ENCODE measurements at regions not wholly inside any gene's neighbourhood (a gene's known extent, or its start where the extent isn't known, plus 50 kb on each side); places are given as distances from the start of the nearest gene placed in this dataset.

GRCh38 chr5:103927739-103928138 is 365.1 kb upstream of the NUDT12 start:
- H3K4me3 ChIP-seq (ENCODE audit: low read depth, low read length), result no peak overlapping the region
- TF ChIP-seq CTCF (IDR thresholded peaks at IDR 0.05; ENCODE audit: low read depth, low read length, missing control alignments), result no peak
- no peak for DNase-seq (ENCODE audit: low read depth)

- no peak for DNase-seq (ENCODE audit: low read depth)
- no peak for TF ChIP-seq CTCF (IDR thresholded peaks at IDR 0.05; ENCODE audit: low read depth, low read length, missing control alignments)
- H3K4me3 ChIP-seq (ENCODE audit: low read depth, low read length), result no peak overlapping the region
Measured at GRCh38 chr5:103923616-103924168, 361.1 kb upstream of the NUDT12 start.

GRCh38 chr5:103919506-103919905 is 356.9 kb upstream of the NUDT12 start:
- H3K4me3 ChIP-seq (ENCODE audit: low read depth, low read length), result no peak overlapping the region
- TF ChIP-seq CTCF (IDR thresholded peaks at IDR 0.05; ENCODE audit: low read depth, low read length, missing control alignments), result no peak
- no peak for DNase-seq (ENCODE audit: low read depth)

GRCh38 chr5:103918668-103919367 is 356.2 kb upstream of the NUDT12 start:
- no peak for TF ChIP-seq CTCF (IDR thresholded peaks at IDR 0.05; ENCODE audit: low read depth, low read length, missing control alignments)
- DNase-seq (ENCODE audit: low read depth), result no peak
- no peak overlapping the region for H3K4me3 ChIP-seq (ENCODE audit: low read depth, low read length)

DNA sequence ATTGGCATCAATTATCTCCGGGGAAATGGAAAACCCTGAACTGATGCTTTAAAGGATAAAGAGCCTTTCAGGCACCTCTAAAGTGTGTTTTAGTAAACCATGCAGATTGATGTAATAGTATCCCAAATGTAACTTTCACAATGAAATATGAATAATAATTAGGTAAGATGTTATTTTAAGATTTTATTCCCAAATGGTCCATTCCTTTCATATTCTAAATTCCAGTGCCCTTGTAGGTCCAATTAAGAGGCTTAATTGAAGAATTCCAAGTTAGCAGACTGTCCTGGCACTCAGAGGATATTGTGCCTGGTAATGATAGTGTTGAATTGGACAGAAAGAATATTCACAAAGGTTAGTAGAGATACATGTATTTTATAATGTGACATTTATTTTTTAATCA is 352.5 kb upstream of the NUDT12 start:
- DNase-seq (ENCODE audit: low read depth), result no peak
- no peak overlapping the region for H3K4me3 ChIP-seq (ENCODE audit: low read depth, low read length)
- no peak for TF ChIP-seq CTCF (IDR thresholded peaks at IDR 0.05; ENCODE audit: low read depth, low read length, missing control alignments)

DNA sequence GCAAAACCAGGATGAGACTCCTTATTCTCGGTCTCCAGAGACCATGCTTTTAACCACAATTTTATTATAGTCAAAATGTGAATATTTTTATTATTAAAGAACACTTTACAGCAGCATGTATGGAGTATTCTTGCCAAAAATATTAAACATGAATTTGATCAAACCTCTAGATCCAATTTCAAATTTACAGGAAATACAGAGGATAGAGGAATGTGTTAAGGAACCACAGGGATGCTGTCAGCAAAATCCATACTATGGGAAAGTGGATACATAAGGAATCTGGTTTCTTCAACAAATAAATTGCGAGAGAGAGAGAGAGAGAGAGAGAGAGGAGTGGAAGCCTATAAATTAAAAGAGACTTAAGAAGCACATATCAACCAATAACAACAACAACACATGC is 348.2 kb upstream of the NUDT12 start:
- TF ChIP-seq CTCF (IDR thresholded peaks at IDR 0.05; ENCODE audit: low read depth, low read length, missing control alignments), result no peak
- DNase-seq (ENCODE audit: low read depth), result no peak

GRCh38 chr5:103910011-103910410 is 347.4 kb upstream of the NUDT12 start:
- no peak overlapping the region for H3K4me3 ChIP-seq (ENCODE audit: low read depth, low read length)
- no peak for TF ChIP-seq CTCF (IDR thresholded peaks at IDR 0.05; ENCODE audit: low read depth, low read length, missing control alignments)
- no peak for DNase-seq (ENCODE audit: low read depth)

More for the DNA sequence above, 348.2 kb upstream of the NUDT12 start:
- H3K4me3 ChIP-seq (ENCODE audit: low read depth, low read length), result no peak overlapping the region

Measured in GM12864 (cell line).